GM19099 (cell line): ENCODE measurements at regions not wholly inside any gene's neighbourhood (a gene's known extent, or its start where the extent isn't known, plus 50 kb on each side); places are given as distances from the start of the nearest gene placed in this dataset.
A peak's percentile ranks its signal among the peaks of the same experiment; 100 is the strongest.

Experiments
- POLR2A ChIP-seq: IDR thresholded peaks from 3 replicates; pipeline ENCODE4 v1.6.1; 2011; ENCODE audit warnings: low read depth; ENCODE audit not compliant: insufficient read length; ENCODE audit errors: extremely low read depth

DNA sequence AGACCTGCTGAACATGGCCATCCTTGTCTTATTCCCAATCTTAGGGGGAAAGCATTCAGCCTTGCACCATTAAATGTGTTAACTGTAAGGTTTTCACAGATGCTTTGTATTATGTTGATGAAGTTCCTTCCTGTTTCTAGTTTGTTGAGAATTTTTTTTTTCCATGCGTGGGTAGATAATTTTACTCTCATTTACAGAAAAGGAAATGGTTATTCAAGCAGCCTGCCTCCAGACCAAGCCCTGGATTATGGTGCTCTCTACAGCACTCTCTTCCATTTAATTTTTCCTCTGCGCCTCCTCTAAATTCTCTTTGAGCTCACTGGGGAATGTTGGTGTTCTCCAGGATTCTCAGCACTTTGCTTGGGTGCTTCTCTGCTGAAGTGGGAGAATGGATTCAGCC is 179.3 kb upstream of the PZP start:
- TF ChIP-seq POLR2A, result no peak

GRCh38 chr12:9383585-9383984 is 175.4 kb upstream of the PZP start:
- no peak for TF ChIP-seq POLR2A

GRCh38 chr12:9381619-9382018 is 173.4 kb upstream of the PZP start:
- TF ChIP-seq POLR2A, result no peak

DNA sequence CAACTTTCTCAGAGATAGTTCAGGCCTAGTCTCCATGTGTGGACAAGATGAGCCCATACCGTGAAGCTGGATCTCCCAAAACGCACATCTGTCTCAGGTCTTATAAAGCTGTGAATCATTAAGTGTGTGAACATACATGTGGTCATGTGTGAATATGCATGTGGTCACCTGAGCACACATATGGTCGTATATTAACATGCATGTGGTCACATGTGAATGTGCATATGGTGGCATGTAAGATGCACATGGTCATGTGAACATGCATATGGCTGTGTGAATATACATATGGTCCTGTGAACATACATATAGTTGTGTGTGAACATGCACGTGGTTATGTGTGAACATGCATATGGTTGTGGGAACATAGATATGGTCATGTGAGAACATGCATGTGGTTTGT is 172.5 kb upstream of the PZP start:
- TF ChIP-seq POLR2A, result no peak

DNA sequence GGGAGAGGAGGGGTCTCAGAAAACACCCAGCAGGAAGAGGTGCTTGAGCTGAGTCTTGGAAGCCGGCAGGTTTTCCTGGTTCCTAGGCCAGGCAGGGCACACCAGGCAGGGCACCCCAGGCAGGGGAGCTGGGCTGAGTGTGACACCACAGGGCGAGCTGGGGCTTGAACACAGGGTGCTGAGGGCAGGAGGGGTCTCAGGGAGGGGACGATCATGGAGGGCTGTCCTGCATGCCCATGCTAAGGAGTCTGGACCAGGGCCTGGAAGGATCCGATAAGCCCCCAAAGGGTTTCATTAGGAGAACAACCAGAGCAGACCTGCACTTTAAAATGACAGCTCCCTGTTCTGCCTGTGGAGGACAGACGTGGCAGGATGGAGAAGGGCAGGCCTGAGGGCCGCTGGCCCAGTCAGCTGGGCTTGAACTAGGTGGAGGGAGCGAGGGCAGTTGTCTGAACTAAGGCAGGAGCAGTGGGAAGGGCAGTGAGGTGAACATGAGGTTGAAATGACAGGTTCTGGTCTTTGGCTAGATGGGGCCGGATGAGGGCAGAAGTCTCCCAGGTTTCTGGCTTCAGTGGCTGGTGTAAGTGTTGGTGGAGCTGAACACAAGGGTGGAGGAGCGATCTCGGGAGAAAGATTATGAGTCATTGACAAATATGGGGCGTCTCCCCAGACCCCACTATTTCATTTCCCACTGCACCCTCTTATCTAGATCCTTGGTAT is 171.0 kb upstream of the PZP start:
- TF ChIP-seq POLR2A, result no peak

- TF ChIP-seq POLR2A, result no peak
Measured at GRCh38 chr12:9378430-9378835, 170.2 kb upstream of the PZP start.

DNA sequence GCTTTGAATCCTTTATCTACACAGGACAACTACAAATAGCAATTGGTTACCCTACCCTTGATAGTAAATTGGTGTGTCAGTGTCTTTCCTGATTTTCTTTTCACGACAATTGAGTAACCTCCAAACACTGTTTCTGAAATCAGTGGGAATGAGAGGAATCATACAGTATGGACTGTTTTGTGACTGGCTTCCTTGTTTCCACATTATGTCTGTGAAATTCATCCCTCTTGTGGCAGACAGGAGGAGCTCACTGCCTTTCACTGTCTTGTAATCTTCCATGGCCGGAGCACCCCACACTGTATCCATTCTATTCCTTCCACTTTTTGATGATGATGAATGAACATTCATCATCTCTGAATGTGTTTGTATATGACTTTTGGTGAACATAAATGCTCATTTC is 164.0 kb upstream of the PZP start:
- no peak for TF ChIP-seq POLR2A

GRCh38 chr12:9367828-9368227 is 159.6 kb upstream of the PZP start:
- no peak for TF ChIP-seq POLR2A

- TF ChIP-seq POLR2A, result no peak
Measured at GRCh38 chr12:9367201-9367600, 159.0 kb upstream of the PZP start.

GRCh38 chr12:9365296-9365695 is 157.1 kb upstream of the PZP start:
- no peak for TF ChIP-seq POLR2A

GRCh38 chr12:9364224-9365176 is 156.3 kb upstream of the PZP start:
- peak; percentile 58 for TF ChIP-seq POLR2A

- TF ChIP-seq POLR2A, result no peak
Measured at GRCh38 chr12:9363145-9363544, 154.9 kb upstream of the PZP start.

DNA sequence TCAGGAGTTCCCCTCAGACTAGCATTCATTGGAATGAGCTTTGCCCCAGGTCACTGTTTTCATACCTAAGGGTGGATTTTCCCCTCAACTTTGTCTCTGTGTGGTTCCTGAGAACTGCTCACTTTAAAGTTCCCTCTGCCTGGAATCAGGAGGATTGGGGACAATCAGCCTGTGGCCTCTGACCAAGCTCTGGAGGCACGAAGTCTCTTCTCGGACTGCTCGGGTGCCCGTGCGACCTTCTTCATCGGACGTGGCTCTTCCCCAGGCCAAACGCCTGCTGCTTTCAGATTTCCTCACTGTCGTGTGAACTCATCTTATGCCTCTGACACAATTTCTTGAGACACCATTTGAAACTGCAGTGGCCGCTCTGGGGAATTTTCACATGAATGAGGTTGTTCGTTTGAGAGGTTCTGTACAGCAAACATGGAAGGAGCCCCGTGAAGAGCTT is 153.7 kb upstream of the PZP start:
- TF ChIP-seq POLR2A, result no peak

DNA sequence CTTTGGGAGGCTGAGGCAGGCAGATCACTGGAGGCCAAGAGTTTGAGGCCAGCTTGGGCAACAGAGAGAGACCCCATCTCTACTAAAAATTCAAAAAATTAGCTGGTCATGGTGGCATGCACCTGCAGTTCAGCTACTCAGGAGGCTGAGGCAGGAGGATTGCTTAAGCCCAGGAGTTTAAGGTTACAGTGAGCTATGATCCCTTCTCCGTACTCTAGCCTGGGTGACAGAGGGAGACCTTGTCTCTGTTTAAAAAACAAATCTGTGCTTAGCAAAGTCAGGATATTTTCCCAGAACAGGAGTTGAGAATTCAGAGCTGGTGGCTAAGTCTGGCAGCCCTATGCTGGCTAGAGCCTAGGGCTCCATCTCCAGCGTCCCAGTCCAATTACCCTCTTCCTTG is 142.9 kb upstream of the PZP start:
- no peak for TF ChIP-seq POLR2A

DNA sequence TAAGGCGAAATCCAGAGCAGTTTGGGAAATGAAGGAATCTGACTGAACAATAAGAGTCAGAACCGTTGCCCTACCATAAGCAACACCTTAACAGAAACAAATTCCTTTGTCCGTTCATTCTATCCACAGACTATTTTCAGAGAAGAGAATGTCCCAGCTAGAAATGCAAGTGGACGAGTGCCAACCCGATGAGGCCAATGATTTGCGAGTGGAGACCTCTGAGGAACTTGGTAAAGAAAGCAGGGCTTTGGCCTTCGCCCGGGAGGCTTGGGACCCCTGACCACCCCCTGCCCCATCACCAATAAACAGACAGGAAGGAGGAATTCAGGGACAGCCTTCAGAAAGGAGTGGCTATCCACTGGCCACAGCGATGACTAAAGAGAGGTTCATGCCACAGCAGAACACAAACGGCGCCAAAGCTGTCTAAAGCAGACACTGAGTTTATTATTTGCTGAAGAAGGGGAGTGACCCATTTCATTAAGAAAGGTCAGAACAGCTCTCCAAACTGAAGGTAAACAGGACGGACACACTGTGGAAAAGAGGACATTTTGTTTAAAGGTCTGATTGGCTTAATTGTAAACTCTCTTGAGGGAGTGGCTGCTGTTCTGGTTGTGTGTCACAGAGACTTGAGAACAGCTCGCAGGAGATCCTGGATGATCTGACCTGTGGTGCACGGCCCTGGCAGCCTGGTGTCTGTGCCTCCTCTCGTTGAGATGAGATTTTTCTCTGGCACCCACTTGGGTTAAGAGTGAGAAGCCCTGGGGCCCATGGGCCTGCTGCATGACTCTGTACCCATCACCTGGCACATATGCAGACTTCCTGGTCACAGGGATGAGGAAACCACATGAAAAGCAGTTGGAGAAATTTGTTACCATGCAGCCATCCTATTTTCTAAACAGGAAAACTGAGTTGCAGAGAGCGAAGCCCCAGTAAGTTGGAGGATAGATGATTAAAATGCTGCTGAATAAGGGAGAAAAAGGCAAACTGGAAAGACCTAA is 142.0 kb upstream of the PZP start:
- TF ChIP-seq POLR2A, result no peak
